H1 (cell line): ENCODE measurements at regions not wholly inside any gene's neighbourhood (a gene's known extent, or its start where the extent isn't known, plus 50 kb on each side); places are given as distances from the start of the nearest gene placed in this dataset.

ENCODE experiments used
- CTCF ChIA-PET: fragments of 300-600 bp; sonication (Branson Sonifier 250); formaldehyde crosslinking; loops from one replicate; lab custom pipeline; 2021; ENCODE audit not compliant: partially characterized antibody; lab: Charles Lee
- POLR2A ChIA-PET: fragments of 300-600 bp; sonication (Branson Sonifier 250); formaldehyde crosslinking; loops from one replicate; lab custom pipeline; 2021; ENCODE audit warnings: inconsistent platforms; ENCODE audit not compliant: partially characterized antibody; lab: Charles Lee
- DNase-seq, 2 experiments: peaks; one replicate each; pipeline versions ENCODE4 v3.0.0 to v3.0.0-alpha.2; 2010 to 2022; ENCODE audit warnings: low spot score in 2 of 2, low read depth in 1 of 2, mixed read lengths in 1 of 2
- FAIRE-seq: peaks from 2 replicates; lab custom pipeline; 2011; peaks lifted over from hg19 to GRCh38; lab: Jason Lieb, UNC
- H2AFZ ChIP-seq: 2 replicates; pipeline ENCODE4 v1.8.1; 2012; ENCODE audit warnings: low read length, inconsistent platforms
- H2AK5ac ChIP-seq: 2 replicates; pipeline ENCODE4 v1.6.1; 2013; ENCODE audit warnings: low read depth, low read length
- H2BK120ac ChIP-seq: replicated peaks from 2 replicates; pipeline ENCODE3; 2013; ENCODE audit warnings: low read depth, low read length, inconsistent platforms
- H2BK12ac ChIP-seq: 2 replicates; pipeline ENCODE4 v1.6.1; 2013; ENCODE audit warnings: low read depth, low read length
- H2BK15ac ChIP-seq: 2 replicates; pipeline ENCODE4 v1.6.1; 2013; ENCODE audit warnings: low read length
- H2BK20ac ChIP-seq: 2 replicates; pipeline ENCODE4 v1.6.1; 2013; ENCODE audit warnings: low read length
- H2BK5ac ChIP-seq: 2 replicates; pipeline ENCODE4 v1.6.1; 2013; ENCODE audit warnings: low read depth, low read length
- H3K14ac ChIP-seq: 2 replicates; pipeline ENCODE4 v1.6.1; 2013; ENCODE audit warnings: inconsistent platforms; ENCODE audit not compliant: insufficient read length
- H3K18ac ChIP-seq: 2 replicates; pipeline ENCODE4 v1.6.1; 2013; ENCODE audit warnings: low read length; ENCODE audit errors: extremely low read depth
- H3K23ac ChIP-seq: 2 replicates; pipeline ENCODE4 v1.6.1; 2013; ENCODE audit warnings: inconsistent platforms; ENCODE audit not compliant: insufficient read length
- H3K23me2 ChIP-seq: 2 replicates; pipeline ENCODE4 v1.6.1; 2013; ENCODE audit warnings: low read depth, low read length
- H3K27ac ChIP-seq: 2 replicates; pipeline ENCODE4 v1.6.1; 2011; ENCODE audit warnings: low read depth, low read length, inconsistent platforms
- H3K27me3 ChIP-seq, 4 experiments: replicated peaks in 1 of 4; 1 replicate in 1 of 4; 2 replicates in 3 of 4; pipeline versions ENCODE4 v1.6.1 to v1.8.1; 2011 to 2013; ENCODE audit warnings: low read length in 3 of 4, mild to moderate bottlenecking in 3 of 4, inconsistent platforms in 2 of 4, mixed read lengths in 2 of 4, moderate library complexity in 1 of 4; ENCODE audit not compliant: control insufficient read depth in 3 of 4, insufficient read depth in 3 of 4; ENCODE audit errors: extremely low read depth in 1 of 4
- H3K36me3 ChIP-seq, 4 experiments: 2 replicates each; pipeline versions ENCODE4 v1.6.1 to v1.8.1; 2011 to 2013; ENCODE audit warnings: mild to moderate bottlenecking in 4 of 4, low read length in 3 of 4, moderate library complexity in 2 of 4, control low read depth in 1 of 4, inconsistent platforms in 1 of 4; ENCODE audit not compliant: insufficient read depth in 4 of 4, control insufficient read depth in 2 of 4
- H3K4ac ChIP-seq: replicated peaks from 2 replicates; pipeline ENCODE3; 2013; ENCODE audit warnings: low read length, low read depth, mixed read lengths, inconsistent platforms; ENCODE audit not compliant: insufficient read length
- H3K4me1 ChIP-seq, 4 experiments: replicated peaks in 1 of 4; 1 replicate in 1 of 4; 2 replicates in 3 of 4; pipeline versions ENCODE4 v1.6.1 to v1.8.1; 2011 to 2013; ENCODE audit warnings: low read length in 3 of 4, inconsistent platforms in 2 of 4, mixed read lengths in 1 of 4; ENCODE audit not compliant: insufficient read depth in 4 of 4, control insufficient read depth in 3 of 4
- H3K4me2 ChIP-seq, 2 experiments: 2 replicates each; pipeline versions ENCODE4 v1.6.1 to v1.8.1; 2011 to 2013; ENCODE audit warnings: low read depth in 2 of 2, low read length in 2 of 2, control low read depth in 1 of 2, inconsistent platforms in 1 of 2, mild to moderate bottlenecking in 1 of 2; ENCODE audit not compliant: insufficient read depth in 1 of 2
- H3K4me3 ChIP-seq, 4 experiments: fragments of 200-600, 300-600 bp in 1 of 4; sonication (generic), shearing (Covaris generic), sonication (Bioruptor Twin) in 1 of 4; 2 replicates each; pipeline versions ENCODE4 v1.5.1 to v1.8.1; 2011 to 2016; ENCODE audit warnings: low read length in 4 of 4, low read depth in 3 of 4, control low read depth in 2 of 4, inconsistent platforms in 2 of 4, mild to moderate bottlenecking in 2 of 4, mixed read lengths in 1 of 4, moderate library complexity in 1 of 4; ENCODE audit not compliant: insufficient read depth in 2 of 4; ENCODE audit errors: extremely low read depth in 1 of 4
- H3K56ac ChIP-seq: replicated peaks from 2 replicates; pipeline ENCODE3; 2013; ENCODE audit warnings: low read depth, mild to moderate bottlenecking, mixed read lengths, low read length, inconsistent platforms; ENCODE audit not compliant: insufficient read length
- H3K79me1 ChIP-seq: 2 replicates; pipeline ENCODE4 v1.6.1; 2013; ENCODE audit warnings: low read depth, low read length, control low read depth
- H3K79me2 ChIP-seq, 2 experiments: 2 replicates each; pipeline versions ENCODE4 v1.6.1 to v1.8.1; 2012 to 2013; ENCODE audit warnings: low read length in 2 of 2, mild to moderate bottlenecking in 2 of 2, inconsistent platforms in 1 of 2; ENCODE audit not compliant: insufficient read depth in 2 of 2, control insufficient read depth in 1 of 2
- H3K9ac ChIP-seq, 4 experiments: replicated peaks in 1 of 4; 1 replicate in 1 of 4; 2 replicates in 3 of 4; pipeline versions ENCODE4 v1.6.1 to v1.8.1; 2011 to 2013; ENCODE audit warnings: low read depth in 3 of 4, low read length in 3 of 4, control low read depth in 2 of 4, mild to moderate bottlenecking in 2 of 4, moderate library complexity in 2 of 4, inconsistent platforms in 1 of 4; ENCODE audit errors: extremely low read depth in 1 of 4
- H3K9me3 ChIP-seq, 2 experiments: 2 replicates each; pipeline versions ENCODE4 v1.6.1 to v1.8.1; 2012 to 2013; ENCODE audit warnings: mild to moderate bottlenecking in 2 of 2, moderate library complexity in 2 of 2, control low read depth in 1 of 2, inconsistent platforms in 1 of 2, low read depth in 1 of 2, low read length in 1 of 2, mixed read lengths in 1 of 2; ENCODE audit not compliant: insufficient read depth in 2 of 2
- H4K20me1 ChIP-seq, 2 experiments: replicated peaks in 1 of 2; 2 replicates each; pipeline versions ENCODE3 to v1.8.1; 2011 to 2013; ENCODE audit warnings: inconsistent platforms in 2 of 2, low read length in 2 of 2, mild to moderate bottlenecking in 1 of 2; ENCODE audit not compliant: insufficient read depth in 2 of 2, control insufficient read depth in 1 of 2
- H4K5ac ChIP-seq: 2 replicates; pipeline ENCODE4 v1.6.1; 2013; ENCODE audit warnings: low read length, low read depth, mixed read lengths, inconsistent platforms; ENCODE audit not compliant: insufficient read length
- H4K8ac ChIP-seq: 2 replicates; pipeline ENCODE4 v1.8.0; 2013; ENCODE audit warnings: mild to moderate bottlenecking, moderate library complexity, low read length, inconsistent platforms; ENCODE audit not compliant: insufficient read depth; ENCODE audit errors: extremely low read depth
- H4K91ac ChIP-seq: replicated peaks from 2 replicates; pipeline ENCODE3; 2013; ENCODE audit warnings: low read length, mixed read lengths, inconsistent platforms; ENCODE audit not compliant: insufficient read length
- CTCF ChIP-seq, 3 experiments: IDR thresholded peaks; 1 replicate in 2 of 3; 2 replicates in 1 of 3; pipeline versions ENCODE4 v1.5.1 to v1.6.1; 2011; ENCODE audit warnings: low read length in 3 of 3, mild to moderate bottlenecking in 3 of 3, inconsistent platforms in 2 of 3, low read depth in 1 of 3, moderate library complexity in 1 of 3; ENCODE audit not compliant: insufficient read depth in 1 of 3; ENCODE audit errors: control extremely low read depth in 1 of 3
- SRF ChIP-seq: IDR thresholded peaks from 2 replicates; pipeline ENCODE4 v1.6.1; 2011; ENCODE audit warnings: mild to moderate bottlenecking, low read depth, low read length, moderate library complexity
- WGBS, 2 experiments: shearing (Covaris generic) in 1 of 2; methylation state at CpG; one replicate each; pipeline versions ENCODE4 v1.1.6 to v1.1.7; 2013 to 2015; ENCODE audit warnings: low lambda C conversion rate in 2 of 2, mixed read lengths in 2 of 2, inconsistent platforms in 1 of 2, low coverage in 1 of 2, missing lambda C conversion rate in 1 of 2; ENCODE audit not compliant: insufficient replicate concordance in 2 of 2, insufficient coverage in 1 of 2, insufficient read length in 1 of 2; ENCODE audit errors: extremely low coverage in 1 of 2, missing lambda C conversion rate in 1 of 2; 5-methylcytosine and 5-hydroxymethylcytosine counted together

- FAIRE-seq: no peak
- CTCF ChIA-PET: interaction anchor here (0.6 to 1.2 kb wide), 9 partner anchors 16 to 1577 kb away, joined by 3 to 5 read pairs (median 3); no protein-coding TSS in a partner anchor
- no peaks in the 10 kb centered on the region for H3K79me2 ChIP-seq
These were observed 84.0 kb upstream of the EYA2 start for GRCh38 chr20:46810448-46811223.

More at GRCh38 chr20:46810448-46811223, 84.0 kb upstream of the EYA2 start:
- H3K79me1 ChIP-seq: no peaks in the 10 kb centered on the region
- H3K9me3 ChIP-seq: no peaks in the 10 kb centered on the region
- no peak overlapping the region for H3K14ac ChIP-seq
- WGBS, 2 experiments: 78% methylated on average over 17 of the region's 20 CpGs; no CpG with 5 or more reads in 1 of the 2 experiments
- H3K23me2 ChIP-seq: no peaks in the 10 kb centered on the region
- no peak overlapping the region for H2BK15ac ChIP-seq
- no peak for TF ChIP-seq SRF
- 0 out of 4 replicates have a peak, but pooled peaks of 1 of the 3 experiments have one; percentile 0 for TF ChIP-seq CTCF (IDR thresholded peaks at IDR 0.05; ENCODE audit: control extremely low read depth in 1 of 3, insufficient read depth in 1 of 3, low read depth in 1 of 3, low read length in 3 of 3)
- TF ChIP-seq, all 59 proteins: peak for 1
- Histone ChIP-seq H3K56ac (no peak overlapping the region), H4K20me1 (no peaks in the 10 kb centered on the region), H3K4me1 (peaks cover 2 to 13% (median 3%) of the 10 kb centered on the region in 4 experiments; a peak in 4 of 7 replicates), H3K27ac (no peak overlapping the region), H3K23ac (no peak overlapping the region), H3K27me3 (peaks cover 0 to 3% (median 0%) of the 10 kb centered on the region in 4 experiments; a peak in 3 of 7 replicates), H4K91ac (no peak overlapping the region), H2AK5ac (no peak overlapping the region), H3K36me3 (no peaks in the 10 kb centered on the region), H3K4ac (no peak overlapping the region), H2BK120ac (no peak overlapping the region), H2BK20ac (no peak overlapping the region), H2BK12ac (no peak overlapping the region), H2BK5ac (no peak overlapping the region), H4K5ac (no peak overlapping the region), H3K18ac (0 out of 2 replicates have a peak overlapping the region, but pooled peaks have one; percentile 28), H3K9ac (no peak overlapping the region), H4K8ac (no peak overlapping the region), H2AFZ (no peak overlapping the region), H3K4me3 (peak overlapping the region in 1 of 4 experiments; percentile 14; a peak in 1 of 8 replicates), H3K4me2 (no peak overlapping the region; a peak in 1 of 4 replicates)
- no peak for DNase-seq
- POLR2A ChIA-PET: interaction anchor here (0.6 to 1.5 kb wide), 2 partner anchors 17 to 246 kb away, joined by 3 to 4 read pairs; no protein-coding TSS in a partner anchor
